Astrocyte (in vitro differentiated cells and primary cell): ENCODE measurements at regions not wholly inside any gene's neighbourhood (a gene's known extent, or its start where the extent isn't known, plus 50 kb on each side); places are given as distances from the start of the nearest gene placed in this dataset.

Experiments
- DNase-seq: peaks from one replicate; pipeline ENCODE4 v3.0.0-alpha.2; 2010; ENCODE audit warnings: low read depth
- FAIRE-seq: peaks from 2 replicates; lab custom pipeline; 2011; peaks lifted over from hg19 to GRCh38; lab: Jason Lieb, UNC
- H2AFZ ChIP-seq: 2 replicates; pipeline ENCODE4 v1.6.0; 2012; ENCODE audit warnings: low read depth, low read length, inconsistent platforms
- H3K27ac ChIP-seq: 2 replicates; pipeline ENCODE4 v1.5.1; 2011; ENCODE audit warnings: low read depth, low read length, inconsistent platforms
- H3K27me3 ChIP-seq: 2 replicates; pipeline ENCODE4 v1.6.0; 2011; ENCODE audit warnings: low read length, inconsistent platforms; ENCODE audit not compliant: insufficient read depth
- H3K36me3 ChIP-seq: 2 replicates; pipeline ENCODE4 v1.5.1; 2011; ENCODE audit warnings: low read length, inconsistent platforms; ENCODE audit not compliant: insufficient read depth
- H3K4me1 ChIP-seq: 2 replicates; pipeline ENCODE4 v1.5.1; 2011; ENCODE audit warnings: low read length, inconsistent platforms; ENCODE audit not compliant: insufficient read depth
- H3K4me2 ChIP-seq: 2 replicates; pipeline ENCODE4 v1.6.0; 2012; ENCODE audit warnings: low read length, inconsistent platforms
- H3K4me3 ChIP-seq: 2 replicates; pipeline ENCODE4 v1.5.1; 2011; ENCODE audit warnings: low read depth, mild to moderate bottlenecking, low read length, inconsistent platforms; ENCODE audit not compliant: insufficient read depth
- H3K79me2 ChIP-seq: 2 replicates; pipeline ENCODE4 v1.6.0; 2012; ENCODE audit warnings: mild to moderate bottlenecking, low read length, inconsistent platforms; ENCODE audit not compliant: insufficient read depth
- H3K9ac ChIP-seq: 2 replicates; pipeline ENCODE4 v1.6.0; 2012; ENCODE audit warnings: mild to moderate bottlenecking, low read length, inconsistent platforms
- H3K9me3 ChIP-seq: 2 replicates; pipeline ENCODE4 v1.5.1; 2012; ENCODE audit warnings: low read depth, mild to moderate bottlenecking, low read length, inconsistent platforms; ENCODE audit not compliant: insufficient read depth
- H4K20me1 ChIP-seq: 2 replicates; pipeline ENCODE4 v1.6.0; 2012; ENCODE audit warnings: low read length, inconsistent platforms; ENCODE audit not compliant: insufficient read depth
- H3K27ac Mint-ChIP-seq: one replicate; pipeline ENCODE4 v1.8.0; 2021; ENCODE audit warnings: mild to moderate bottlenecking, mixed read lengths; ENCODE audit not compliant: unreplicated experiment
- H3K27me3 Mint-ChIP-seq: one replicate; pipeline ENCODE4 v1.8.0; 2021; ENCODE audit warnings: low read depth, mixed read lengths; ENCODE audit not compliant: unreplicated experiment
- H3K36me3 Mint-ChIP-seq: one replicate; pipeline ENCODE4 v1.8.0; 2021; ENCODE audit warnings: low read depth, mixed read lengths; ENCODE audit not compliant: unreplicated experiment
- H3K4me1 Mint-ChIP-seq: one replicate; pipeline ENCODE4 v1.8.0; 2021; ENCODE audit warnings: low read depth, mixed read lengths; ENCODE audit not compliant: unreplicated experiment
- H3K4me3 Mint-ChIP-seq: one replicate; pipeline ENCODE4 v1.8.0; 2021; ENCODE audit warnings: mild to moderate bottlenecking, moderate library complexity, mixed read lengths; ENCODE audit not compliant: unreplicated experiment
- H3K9me3 Mint-ChIP-seq: one replicate; pipeline ENCODE4 v1.8.0; 2021; ENCODE audit warnings: mild to moderate bottlenecking, mixed read lengths; ENCODE audit not compliant: unreplicated experiment
- CTCF ChIP-seq: IDR thresholded peaks from 2 replicates; pipeline ENCODE4 v1.5.1; 2011; ENCODE audit warnings: low read depth, mild to moderate bottlenecking, inconsistent platforms, low read length, moderate library complexity; ENCODE audit not compliant: insufficient read depth
- EZH2 ChIP-seq: IDR thresholded peaks from 2 replicates; pipeline ENCODE4 v1.6.1; 2012; ENCODE audit warnings: mild to moderate bottlenecking, low read length, inconsistent platforms; ENCODE audit not compliant: insufficient read depth

DNA sequence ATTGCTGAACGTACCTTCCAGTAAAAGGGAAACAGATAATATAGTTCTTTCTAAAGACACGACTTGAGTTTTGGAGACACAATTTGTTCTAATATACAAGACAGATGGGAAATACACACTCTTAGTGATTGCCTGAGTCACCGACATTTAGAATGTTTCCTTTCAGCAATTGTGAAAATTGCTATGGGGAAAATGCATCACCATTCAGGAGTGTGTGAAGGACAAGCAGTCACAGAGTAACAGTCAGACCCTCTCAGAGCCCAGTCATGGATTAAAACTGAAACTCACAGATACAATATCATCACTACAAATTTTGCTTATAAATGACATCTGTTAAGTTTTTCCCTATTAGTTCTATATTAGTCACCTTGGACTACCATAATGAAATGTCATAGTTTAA, 286.1 kb downstream of the SPRY2 start:
- H2AFZ ChIP-seq: no peak overlapping the region
- H3K4me3 Mint-ChIP-seq: no peak overlapping the region
- DNase-seq: peak; percentile 35
- no peak for FAIRE-seq
- H3K4me2 ChIP-seq: no peak overlapping the region
- H3K4me3 ChIP-seq: no peak overlapping the region
- H3K27me3 ChIP-seq: no peaks in the 10 kb centered on the region
- H4K20me1 ChIP-seq: no peaks in the 10 kb centered on the region
- H3K27me3 Mint-ChIP-seq: no peaks in the 10 kb centered on the region
- H3K79me2 ChIP-seq: no peaks in the 10 kb centered on the region
- H3K36me3 ChIP-seq: no peaks in the 10 kb centered on the region
- H3K9ac ChIP-seq: no peak overlapping the region
- no peak overlapping the region for H3K27ac Mint-ChIP-seq
- H3K4me1 ChIP-seq: peaks cover 7% of the 10 kb centered on the region
- no peaks in the 10 kb centered on the region for H3K36me3 Mint-ChIP-seq
- TF ChIP-seq CTCF: no peak
- no peak for TF ChIP-seq EZH2
- H3K4me1 Mint-ChIP-seq: peaks cover 20% of the 10 kb centered on the region
- no peak overlapping the region for H3K27ac ChIP-seq
- no peaks in the 10 kb centered on the region for H3K9me3 Mint-ChIP-seq
- H3K9me3 ChIP-seq: no peaks in the 10 kb centered on the region

- H3K4me3 ChIP-seq: no peak overlapping the region
- no peaks in the 10 kb centered on the region for H3K27me3 Mint-ChIP-seq
- FAIRE-seq (no peak), DNase-seq (no peak)
- no peaks in the 10 kb centered on the region for H3K79me2 ChIP-seq
- no peaks in the 10 kb centered on the region for H3K27me3 ChIP-seq
- no peak overlapping the region for H3K9ac ChIP-seq
- H3K27ac ChIP-seq: no peak overlapping the region
- H3K36me3 Mint-ChIP-seq: no peaks in the 10 kb centered on the region
- H3K9me3 Mint-ChIP-seq: no peaks in the 10 kb centered on the region
- no peak overlapping the region for H3K4me2 ChIP-seq
- no peak overlapping the region for H3K27ac Mint-ChIP-seq
- H3K4me3 Mint-ChIP-seq: no peak overlapping the region
- no peak overlapping the region for H2AFZ ChIP-seq
- H3K4me1 Mint-ChIP-seq: peaks cover 44% of the 10 kb centered on the region
- no peaks in the 10 kb centered on the region for H3K36me3 ChIP-seq
- TF ChIP-seq CTCF (no peak), EZH2 (no peak)
- peaks cover 27% of the 10 kb centered on the region for H3K4me1 ChIP-seq
- no peaks in the 10 kb centered on the region for H4K20me1 ChIP-seq
- H3K9me3 ChIP-seq: no peaks in the 10 kb centered on the region
Observed at GRCh38 chr13:80052286-80052685, 288.6 kb downstream of the SPRY2 start.

- DNase-seq: peak; percentile 64
- H3K4me1 Mint-ChIP-seq: peaks cover 48% of the 10 kb centered on the region
- Histone ChIP-seq H3K9ac (no peak overlapping the region), H3K4me1 (peaks cover 30% of the 10 kb centered on the region), H3K36me3 (no peaks in the 10 kb centered on the region), H3K4me2 (peak overlapping the region; percentile 45), H4K20me1 (no peaks in the 10 kb centered on the region), H3K27ac (peak overlapping the region; percentile 23), H3K79me2 (no peaks in the 10 kb centered on the region), H3K27me3 (no peaks in the 10 kb centered on the region), H2AFZ (no peak overlapping the region), H3K9me3 (no peaks in the 10 kb centered on the region), H3K4me3 (no peak overlapping the region)
- peaks cover 4% of the 10 kb centered on the region for H3K9me3 Mint-ChIP-seq
- no peak for FAIRE-seq
- no peak for TF ChIP-seq EZH2
- TF ChIP-seq CTCF: no peak
- no peaks in the 10 kb centered on the region for H3K27me3 Mint-ChIP-seq
- peak overlapping the region; percentile 64 for H3K27ac Mint-ChIP-seq
- H3K4me3 Mint-ChIP-seq: no peak overlapping the region
- no peaks in the 10 kb centered on the region for H3K36me3 Mint-ChIP-seq
Observed at GRCh38 chr13:80050252-80050651, 290.7 kb downstream of the SPRY2 start.
